GM12878 (cell line): ENCODE measurements at regions not wholly inside any gene's neighbourhood (a gene's known extent, or its start where the extent isn't known, plus 50 kb on each side); places are given as distances from the start of the nearest gene placed in this dataset.

Source experiments
- ATF7 ChIP-seq: fragments of 450-650 bp; IDR thresholded peaks from 2 replicates; pipeline ENCODE4 v1.6.1; 2016; ENCODE audit warnings: low read depth, mild to moderate bottlenecking
- BHLHE40 ChIP-seq, 2 experiments: fragments of 450-650 bp in 1 of 2; IDR thresholded peaks; 2 replicates each; pipeline ENCODE4 v1.6.1; 2011 to 2017; ENCODE audit warnings: low read depth in 2 of 2, borderline replicate concordance in 1 of 2, improper control_type of control experiment in 1 of 2, low read length in 1 of 2, mild to moderate bottlenecking in 1 of 2
- BMI1 ChIP-seq: fragments of 450-650 bp; IDR thresholded peaks from 2 replicates; pipeline ENCODE4 v1.6.1; 2016; ENCODE audit warnings: mild to moderate bottlenecking, moderate library complexity, borderline replicate concordance
- CBFB ChIP-seq: IDR thresholded peaks from 2 replicates; pipeline ENCODE4 v1.6.1; 2016; ENCODE audit warnings: antibody characterized with exemption, low read depth
- CEBPB ChIP-seq, 2 experiments: fragments of 150-350 bp in 1 of 2; IDR thresholded peaks; 2 replicates each; pipeline ENCODE4 v1.6.1; 2012 to 2014; ENCODE audit warnings: low read depth in 2 of 2, low read length in 2 of 2, borderline replicate concordance in 1 of 2, inconsistent platforms in 1 of 2
- CREB1 ChIP-seq: IDR thresholded peaks from 2 replicates; pipeline ENCODE4 v1.6.1; 2012; ENCODE audit warnings: low read depth, mild to moderate bottlenecking, inconsistent platforms
- E2F4 ChIP-seq: IDR thresholded peaks from 2 replicates; pipeline ENCODE4 v1.6.1; 2012; ENCODE audit warnings: low read depth, low read length, improper control_type of control experiment
- EED ChIP-seq: sonication (generic); IDR thresholded peaks from 2 replicates; pipeline ENCODE4 v1.6.1; 2016; ENCODE audit warnings: antibody characterized with exemption, low read depth
- ETV6 ChIP-seq, 2 experiments: fragments of 450-650 bp in 1 of 2; IDR thresholded peaks in 1 of 2; conservative IDR thresholded peaks in 1 of 2; 2 replicates each; pipeline ENCODE4 v1.6.1; 2014; ENCODE audit warnings: antibody characterized with exemption in 1 of 2, borderline replicate concordance in 1 of 2, low read depth in 1 of 2, mild to moderate bottlenecking in 1 of 2, moderate library complexity in 1 of 2
- GABPA ChIP-seq: IDR thresholded peaks from 2 replicates; pipeline ENCODE4 v1.6.1; 2014; ENCODE audit warnings: antibody characterized with exemption, low read depth, mild to moderate bottlenecking, inconsistent platforms
- GATAD2B ChIP-seq: fragments of 450-650 bp; conservative IDR thresholded peaks from 2 replicates; pipeline ENCODE4 v1.6.1; 2017; ENCODE audit warnings: low read depth, mild to moderate bottlenecking, moderate library complexity
- MEF2A ChIP-seq: IDR thresholded peaks from 2 replicates; pipeline ENCODE4 v1.6.1; 2011; ENCODE audit warnings: low read depth, mild to moderate bottlenecking, low read length, moderate library complexity; ENCODE audit not compliant: insufficient read depth
- MTA2 ChIP-seq: fragments of 450-650 bp; IDR thresholded peaks from 2 replicates; pipeline ENCODE4 v1.6.1; 2016; ENCODE audit warnings: low read depth, mild to moderate bottlenecking, moderate library complexity
- PKNOX1 ChIP-seq: fragments of 450-650 bp; IDR thresholded peaks from 2 replicates; pipeline ENCODE4 v1.6.1; 2016; ENCODE audit warnings: mild to moderate bottlenecking
- TCF12 ChIP-seq: IDR thresholded peaks from 2 replicates; pipeline ENCODE4 v1.6.1; 2011; ENCODE audit warnings: low read depth, mild to moderate bottlenecking, low read length
- ZBED1 ChIP-seq: IDR thresholded peaks from 2 replicates; pipeline ENCODE4 v1.6.1; 2016; ENCODE audit warnings: borderline replicate concordance
- ZNF592 ChIP-seq: fragments of 450-650 bp; IDR thresholded peaks from 2 replicates; pipeline ENCODE4 v1.6.1; 2017; ENCODE audit warnings: mild to moderate bottlenecking, moderate library complexity
- TF ChIP-seq, protein P1 (sequence below): fragments of 450-650 bp; IDR thresholded peaks from 2 replicates; pipeline ENCODE4 v1.6.1; 2017; ENCODE audit warnings: antibody characterized with exemption, mild to moderate bottlenecking, moderate library complexity

- peak in 1 of 2 experiments; percentile 48; a peak in 1 of 4 replicates for TF ChIP-seq ETV6 (conservative IDR thresholded peaks at IDR 0.05 in 1 of 2, IDR thresholded peaks at IDR 0.05 in 1 of 2; ENCODE audit: borderline replicate concordance in 1 of 2, low read depth in 1 of 2)
- no peak for TF ChIP-seq TCF12
- peak in 1 of 2 experiments; percentile 94; a peak in 1 of 4 replicates for TF ChIP-seq CEBPB (IDR thresholded peaks at IDR 0.05; ENCODE audit: borderline replicate concordance in 1 of 2, low read depth in 2 of 2, low read length in 2 of 2)
- TF ChIP-seq CREB1 = peak; percentile 43; the same call in 1 of the 2 replicates
- TF ChIP-seq MTA2 = peak; percentile 93
- TF ChIP-seq ATF7 = peak; percentile 82
- TF ChIP-seq ZBED1 = peak; percentile 74; the same call in 1 of the 2 replicates
- TF ChIP-seq EED = peak; percentile 91
- no peak for TF ChIP-seq E2F4
- TF ChIP-seq GATAD2B = peak; percentile 43
- TF ChIP-seq, protein P1, sequence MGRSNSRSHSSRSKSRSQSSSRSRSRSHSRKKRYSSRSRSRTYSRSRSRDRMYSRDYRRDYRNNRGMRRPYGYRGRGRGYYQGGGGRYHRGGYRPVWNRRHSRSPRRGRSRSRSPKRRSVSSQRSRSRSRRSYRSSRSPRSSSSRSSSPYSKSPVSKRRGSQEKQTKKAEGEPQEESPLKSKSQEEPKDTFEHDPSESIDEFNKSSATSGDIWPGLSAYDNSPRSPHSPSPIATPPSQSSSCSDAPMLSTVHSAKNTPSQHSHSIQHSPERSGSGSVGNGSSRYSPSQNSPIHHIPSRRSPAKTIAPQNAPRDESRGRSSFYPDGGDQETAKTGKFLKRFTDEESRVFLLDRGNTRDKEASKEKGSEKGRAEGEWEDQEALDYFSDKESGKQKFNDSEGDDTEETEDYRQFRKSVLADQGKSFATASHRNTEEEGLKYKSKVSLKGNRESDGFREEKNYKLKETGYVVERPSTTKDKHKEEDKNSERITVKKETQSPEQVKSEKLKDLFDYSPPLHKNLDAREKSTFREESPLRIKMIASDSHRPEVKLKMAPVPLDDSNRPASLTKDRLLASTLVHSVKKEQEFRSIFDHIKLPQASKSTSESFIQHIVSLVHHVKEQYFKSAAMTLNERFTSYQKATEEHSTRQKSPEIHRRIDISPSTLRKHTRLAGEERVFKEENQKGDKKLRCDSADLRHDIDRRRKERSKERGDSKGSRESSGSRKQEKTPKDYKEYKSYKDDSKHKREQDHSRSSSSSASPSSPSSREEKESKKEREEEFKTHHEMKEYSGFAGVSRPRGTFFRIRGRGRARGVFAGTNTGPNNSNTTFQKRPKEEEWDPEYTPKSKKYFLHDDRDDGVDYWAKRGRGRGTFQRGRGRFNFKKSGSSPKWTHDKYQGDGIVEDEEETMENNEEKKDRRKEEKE = no peak
- peak; percentile 61; the same call in 1 of the 2 replicates for TF ChIP-seq GABPA
- no peak for TF ChIP-seq CBFB
- no peak; the same call in 1 of the 2 replicates for TF ChIP-seq ZNF592
- TF ChIP-seq BHLHE40 (IDR thresholded peaks at IDR 0.05; ENCODE audit: borderline replicate concordance in 1 of 2, low read depth in 2 of 2, low read length in 1 of 2) = peak; percentile 30 to 31; a peak in 2 of 4 replicates
- peak; percentile 63; the same call in 1 of the 2 replicates for TF ChIP-seq BMI1
- TF ChIP-seq MEF2A = peak; percentile 83
- peak; percentile 67 for TF ChIP-seq PKNOX1
Observed at GRCh38 chr1:187985897-187986654, 1157.3 kb downstream of the PLA2G4A start (continued).
